Lower leg skin (tissue), 3 donors: ENCODE measurements at regions not wholly inside any gene's neighbourhood (a gene's known extent, or its start where the extent isn't known, plus 50 kb on each side); places are given as distances from the start of the nearest gene placed in this dataset.

Experiments
- CTCF ChIP-seq, 3 donors: fragments of 450-650 bp; IDR thresholded peaks; one replicate each; pipeline ENCODE4 v1.5.1; 2016; ENCODE audit warnings: antibody characterized with exemption in 3 of 3, mild to moderate bottlenecking in 3 of 3, moderate library complexity in 2 of 3
- POLR2A ChIP-seq, 2 donors: fragments of 450-650 bp; IDR thresholded peaks; one replicate each; pipeline ENCODE4 v1.6.1; 2016 to 2017; ENCODE audit warnings: antibody characterized with exemption in 2 of 2, mild to moderate bottlenecking in 1 of 2, moderate library complexity in 1 of 2

GRCh38 chr9:135034106-135034505, 53.4 kb upstream of the OLFM1 start:
- TF ChIP-seq POLR2A (IDR thresholded peaks at IDR 0.05) (no peak), CTCF (IDR thresholded peaks at IDR 0.05) (no peak)
